ENCODE measurements at regions not wholly inside any gene's neighbourhood (a gene's known extent, or its start where the extent isn't known, plus 50 kb on each side); places are given as distances from the start of the nearest gene placed in this dataset.
"Not testable (repeated sequence)": the region's sequence is repeated elsewhere in the genome, so short reads cannot be mapped to it uniquely, and the experiment has no call there.

DNA sequence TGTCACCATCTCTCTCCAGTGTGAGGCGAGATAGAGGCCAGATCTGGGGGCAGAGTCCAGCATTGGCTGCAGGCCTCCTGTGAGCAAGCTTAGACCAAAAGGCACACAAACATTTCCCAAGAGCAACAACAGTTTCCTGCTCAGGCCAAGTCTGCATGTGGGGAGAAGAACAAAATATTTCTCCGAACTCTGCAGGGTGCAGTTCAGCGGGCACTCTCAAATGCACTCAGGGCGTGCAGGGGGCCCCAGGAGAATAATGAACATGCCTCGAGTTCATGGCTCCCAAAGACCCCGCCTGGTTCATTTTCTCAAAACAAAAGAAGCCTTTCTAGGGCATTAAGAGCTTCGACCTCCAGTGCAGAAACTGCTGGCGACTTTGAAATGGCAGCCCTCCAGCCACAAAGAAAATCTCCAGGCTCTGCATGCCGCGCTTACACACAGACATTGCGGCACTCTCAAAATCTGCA is 57.8 kb upstream of the HELT start:
- H3K36me3 ChIP-seq: no peaks in the 10 kb centered on the region
- H3K27me3 ChIP-seq: no peaks in the 10 kb centered on the region
- TF ChIP-seq, protein P1, sequence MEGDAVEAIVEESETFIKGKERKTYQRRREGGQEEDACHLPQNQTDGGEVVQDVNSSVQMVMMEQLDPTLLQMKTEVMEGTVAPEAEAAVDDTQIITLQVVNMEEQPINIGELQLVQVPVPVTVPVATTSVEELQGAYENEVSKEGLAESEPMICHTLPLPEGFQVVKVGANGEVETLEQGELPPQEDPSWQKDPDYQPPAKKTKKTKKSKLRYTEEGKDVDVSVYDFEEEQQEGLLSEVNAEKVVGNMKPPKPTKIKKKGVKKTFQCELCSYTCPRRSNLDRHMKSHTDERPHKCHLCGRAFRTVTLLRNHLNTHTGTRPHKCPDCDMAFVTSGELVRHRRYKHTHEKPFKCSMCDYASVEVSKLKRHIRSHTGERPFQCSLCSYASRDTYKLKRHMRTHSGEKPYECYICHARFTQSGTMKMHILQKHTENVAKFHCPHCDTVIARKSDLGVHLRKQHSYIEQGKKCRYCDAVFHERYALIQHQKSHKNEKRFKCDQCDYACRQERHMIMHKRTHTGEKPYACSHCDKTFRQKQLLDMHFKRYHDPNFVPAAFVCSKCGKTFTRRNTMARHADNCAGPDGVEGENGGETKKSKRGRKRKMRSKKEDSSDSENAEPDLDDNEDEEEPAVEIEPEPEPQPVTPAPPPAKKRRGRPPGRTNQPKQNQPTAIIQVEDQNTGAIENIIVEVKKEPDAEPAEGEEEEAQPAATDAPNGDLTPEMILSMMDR (IDR thresholded peaks at IDR 0.05; ENCODE audit: low read depth, low read length): no peak
- DNase-seq: no peak
- H3K4me1 ChIP-seq: no peaks in the 10 kb centered on the region; the same call in 1 of the 2 replicates
- no peak overlapping the region for H3K4me3 ChIP-seq (ENCODE audit: low read depth, low read length)
- H3K9me3 ChIP-seq: no peaks in the 10 kb centered on the region

DNA sequence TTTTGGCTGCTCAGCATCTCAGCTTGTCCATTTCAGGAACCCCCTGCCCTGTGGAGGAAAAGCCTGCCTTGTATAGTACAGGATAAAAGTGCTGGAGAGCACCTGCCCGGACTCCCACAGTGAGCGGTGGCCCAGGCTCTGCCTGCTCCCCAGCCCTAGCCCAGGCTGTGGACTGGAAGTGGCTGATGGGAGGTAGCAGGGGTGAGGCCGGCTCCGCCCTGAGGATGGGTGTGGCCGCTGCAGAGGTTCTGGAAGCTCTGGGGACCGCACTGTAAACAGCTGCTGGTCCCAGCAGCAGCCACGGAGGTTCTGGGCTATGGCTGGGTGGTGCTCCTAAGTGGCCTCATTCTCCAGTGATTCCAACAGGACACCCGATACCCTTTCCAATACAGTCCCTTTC is 56.6 kb upstream of the HELT start:
- no peaks in the 10 kb centered on the region for H3K9me3 ChIP-seq
- TF ChIP-seq, protein P1 (IDR thresholded peaks at IDR 0.05; ENCODE audit: low read depth, low read length): no peak
- no peaks in the 10 kb centered on the region for H3K36me3 ChIP-seq
- H3K4me1 ChIP-seq: no peaks in the 10 kb centered on the region; the same call in 1 of the 2 replicates
- H3K4me3 ChIP-seq (ENCODE audit: low read depth, low read length): no peak overlapping the region
- no peak for DNase-seq
- no peaks in the 10 kb centered on the region for H3K27me3 ChIP-seq

DNA sequence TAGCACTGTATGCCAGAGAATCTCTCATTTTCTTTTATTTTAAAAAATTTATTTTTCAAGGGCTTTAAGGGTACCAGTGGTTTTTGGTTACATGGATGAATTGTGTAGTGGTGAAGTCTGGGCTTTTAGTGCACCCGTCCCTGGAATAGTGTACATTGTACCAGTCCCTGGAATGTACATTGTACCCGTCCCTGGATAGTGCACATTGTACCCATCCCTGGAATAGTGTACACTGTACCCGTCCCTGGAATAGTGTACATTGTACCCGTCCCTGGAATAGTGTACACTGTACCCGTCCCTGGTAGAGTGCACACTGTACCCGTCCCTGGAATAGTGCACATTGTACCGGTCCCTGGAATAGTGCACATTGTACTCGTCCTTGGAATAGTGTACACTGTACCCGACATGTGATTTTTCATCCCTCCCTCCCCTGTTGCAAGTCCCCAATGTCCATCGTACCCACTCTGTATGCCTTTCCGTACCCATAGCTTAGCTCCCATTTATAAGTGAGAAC is 56.1 kb upstream of the HELT start:
- DNase-seq: no peak
- Histone ChIP-seq H3K36me3 (no peaks in the 10 kb centered on the region), H3K4me1 (no peaks in the 10 kb centered on the region; the same call in 1 of the 2 replicates), H3K4me3 (ENCODE audit: low read depth, low read length) (no peak overlapping the region), H3K27me3 (no peaks in the 10 kb centered on the region), H3K9me3 (no peaks in the 10 kb centered on the region)
- TF ChIP-seq, protein P1 (IDR thresholded peaks at IDR 0.05; ENCODE audit: low read depth, low read length): no peak

DNA sequence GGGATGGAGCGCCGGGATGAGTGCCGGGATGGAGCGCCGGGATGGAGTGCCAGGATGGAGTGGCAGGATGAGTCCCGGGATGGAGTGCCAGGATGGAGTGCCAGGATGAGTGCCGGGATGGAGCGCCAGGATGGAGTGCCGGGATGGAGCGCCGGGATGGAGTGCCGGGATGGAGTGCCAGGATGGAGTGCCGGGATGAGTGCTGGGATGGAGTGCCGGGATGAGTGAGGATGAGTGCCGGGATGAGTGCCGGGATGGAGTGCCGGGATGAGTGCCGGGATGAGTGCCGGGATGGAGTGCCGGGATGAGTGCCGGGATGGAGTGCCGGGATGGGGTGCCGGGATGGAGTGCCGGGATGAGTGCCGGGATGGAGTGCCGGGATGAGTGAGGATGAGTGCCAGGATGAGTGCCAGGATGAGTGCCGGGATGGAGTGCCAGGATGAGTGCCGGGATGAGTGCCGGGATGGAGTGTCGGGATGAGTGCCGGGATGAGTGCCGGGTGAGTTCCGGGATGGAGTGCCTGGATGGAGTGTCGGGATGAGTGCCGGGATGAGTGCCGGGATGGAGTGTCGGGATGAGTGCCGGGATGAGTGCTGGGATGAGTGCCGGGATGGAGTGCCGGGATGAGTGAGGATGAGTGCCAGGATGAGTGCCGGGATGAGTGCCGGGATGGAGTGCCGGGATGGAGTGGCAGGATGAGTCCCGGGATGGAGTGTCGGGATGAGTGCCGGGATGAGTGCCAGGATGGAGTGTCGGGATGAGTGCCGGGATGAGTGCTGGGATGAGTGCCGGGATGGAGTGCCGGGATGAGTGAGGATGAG is 52.9 kb upstream of the HELT start:
- H3K4me1 ChIP-seq; DNase-seq; H3K36me3 ChIP-seq; H3K9me3 ChIP-seq; H3K4me3 ChIP-seq (ENCODE audit: low read depth, low read length); H3K27me3 ChIP-seq: not testable (repeated sequence)

DNA sequence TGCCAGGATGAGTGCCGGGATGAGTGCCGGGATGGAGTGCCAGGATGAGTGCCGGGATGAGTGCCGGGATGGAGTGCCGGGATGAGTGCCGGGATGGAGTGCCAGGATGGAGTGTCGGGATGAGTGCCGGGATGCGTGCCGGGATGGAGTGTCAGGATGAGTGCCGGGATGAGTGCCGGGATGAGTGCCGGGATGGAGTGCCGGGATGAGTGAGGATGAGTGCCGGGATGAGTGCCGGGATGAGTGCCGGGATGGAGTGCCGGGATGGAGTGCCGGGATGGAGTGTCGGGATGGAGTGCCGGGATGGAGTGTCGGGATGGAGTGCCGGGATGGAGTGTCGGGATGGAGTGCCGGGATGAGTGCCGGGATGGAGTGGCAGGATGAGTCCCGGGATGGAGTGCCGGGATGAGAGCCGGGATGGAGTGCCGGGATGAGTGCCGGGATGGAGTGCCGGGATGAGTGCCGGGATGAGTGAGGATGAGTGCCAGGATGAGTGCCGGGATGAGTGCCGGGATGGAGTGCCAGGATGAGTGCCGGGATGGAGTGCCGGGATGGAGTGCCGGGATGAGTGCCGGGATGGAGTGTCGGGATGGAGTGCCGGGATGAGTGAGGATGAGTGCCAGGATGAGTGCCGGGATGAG is 52.1 kb upstream of the HELT start:
- H3K4me3 ChIP-seq (ENCODE audit: low read depth, low read length); DNase-seq; H3K36me3 ChIP-seq; H3K4me1 ChIP-seq; H3K9me3 ChIP-seq; H3K27me3 ChIP-seq: not testable (repeated sequence)

DNA sequence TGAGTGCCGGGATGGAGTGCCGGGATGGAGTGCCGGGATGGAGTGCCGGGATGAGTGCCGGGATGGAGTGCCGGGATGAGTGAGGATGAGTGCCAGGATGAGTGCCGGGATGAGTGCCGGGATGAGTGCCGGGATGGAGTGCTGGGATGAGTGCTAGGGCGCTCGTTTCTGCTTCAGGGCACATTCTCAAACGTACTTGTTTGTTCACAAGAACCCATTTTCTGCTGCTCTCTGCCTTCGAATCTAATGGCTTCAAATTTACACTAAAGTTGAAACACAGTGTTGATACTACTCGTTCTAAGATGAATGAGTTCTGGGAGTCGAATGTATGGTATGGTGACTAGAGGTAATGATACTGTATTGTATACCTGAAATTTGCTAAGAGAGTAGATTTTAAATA is 50.6 kb upstream of the HELT start:
- not testable (repeated sequence) for H3K9me3 ChIP-seq; H3K27me3 ChIP-seq; DNase-seq; H3K4me1 ChIP-seq; H3K4me3 ChIP-seq (ENCODE audit: low read depth, low read length); H3K36me3 ChIP-seq

DNA sequence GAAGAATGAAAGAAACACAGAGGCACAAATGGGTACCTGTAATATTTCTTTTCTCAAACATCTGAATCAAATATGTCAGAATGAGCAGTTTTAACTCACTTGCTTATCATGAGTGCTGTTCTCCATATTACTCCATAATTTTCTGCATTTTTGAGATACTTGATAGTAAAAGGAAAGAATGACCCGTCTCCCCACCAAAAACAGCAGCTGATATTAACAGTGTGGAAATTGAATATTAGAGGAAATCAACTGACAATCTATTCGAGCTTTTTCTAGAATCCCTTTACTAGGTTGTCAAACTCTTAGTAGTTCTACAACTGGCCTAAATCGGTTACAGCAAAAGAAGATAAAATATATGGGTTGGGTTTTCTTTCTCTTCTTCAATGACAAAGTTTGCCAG is 49.9 kb upstream of the HELT start:
- Histone ChIP-seq H3K36me3 (no peaks in the 10 kb centered on the region), H3K4me1 (no peaks in the 10 kb centered on the region), H3K4me3 (ENCODE audit: low read depth, low read length) (no peak overlapping the region), H3K9me3 (peaks cover 4% of the 10 kb centered on the region; the same call in 1 of the 2 replicates), H3K27me3 (no peaks in the 10 kb centered on the region)
- TF ChIP-seq, protein P1 (IDR thresholded peaks at IDR 0.05; ENCODE audit: low read depth, low read length): no peak
- DNase-seq: no peak

Data from BE2C (cell line).